Hepatocyte (in vitro differentiated cells): ENCODE measurements at regions not wholly inside any gene's neighbourhood (a gene's known extent, or its start where the extent isn't known, plus 50 kb on each side); places are given as distances from the start of the nearest gene placed in this dataset.

Experiments
- DNase-seq: peaks from one replicate; pipeline ENCODE4 v3.0.0-alpha.2; 2016; ENCODE audit warnings: low spot score
- H2AFZ ChIP-seq: fragments of 200-600 bp; sonication (generic); 2 replicates; pipeline ENCODE4 v1.6.0; 2016; ENCODE audit warnings: antibody characterized with exemption, mild to moderate bottlenecking
- H3K27ac ChIP-seq: fragments of 200-600 bp; sonication (generic); 2 replicates; pipeline ENCODE4 v1.5.1; 2016; ENCODE audit warnings: mild to moderate bottlenecking
- H3K27me3 ChIP-seq: fragments of 200-600 bp; sonication (generic); 2 replicates; pipeline ENCODE4 v1.6.1; 2016
- H3K36me3 ChIP-seq: fragments of 200-600 bp; sonication (generic); replicated peaks from 2 replicates; pipeline ENCODE4 v1.5.1; 2016; ENCODE audit warnings: low read depth; ENCODE audit not compliant: insufficient read depth
- H3K4me1 ChIP-seq: fragments of 200-600 bp; sonication (generic); 2 replicates; pipeline ENCODE4 v1.5.1; 2016; ENCODE audit warnings: mild to moderate bottlenecking, moderate library complexity; ENCODE audit not compliant: insufficient read depth
- H3K4me2 ChIP-seq: fragments of 200-600 bp; sonication (generic); 2 replicates; pipeline ENCODE4 v1.6.0; 2016
- H3K4me3 ChIP-seq: fragments of 200-600 bp; sonication (generic); 2 replicates; pipeline ENCODE4 v1.5.1; 2016; ENCODE audit warnings: mild to moderate bottlenecking
- H3K79me2 ChIP-seq: fragments of 200-600 bp; sonication (generic); 2 replicates; pipeline ENCODE4 v1.6.0; 2017; ENCODE audit warnings: mild to moderate bottlenecking
- H3K9me2 ChIP-seq: fragments of 200-600 bp; sonication (generic); replicated peaks from 2 replicates; pipeline ENCODE4 v1.6.0; 2017; ENCODE audit warnings: mild to moderate bottlenecking; ENCODE audit not compliant: insufficient read depth
- H3K9me3 ChIP-seq: fragments of 200-600 bp; sonication (generic); 2 replicates; pipeline ENCODE4 v1.5.1; 2016; ENCODE audit warnings: low read depth, mild to moderate bottlenecking
- H4K20me1 ChIP-seq: fragments of 200-600 bp; sonication (generic); 2 replicates; pipeline ENCODE4 v1.6.0; 2016; ENCODE audit warnings: mild to moderate bottlenecking; ENCODE audit not compliant: insufficient read depth, poor library complexity, severe bottlenecking
- EZH2 ChIP-seq: fragments of 200-600 bp; sonication (generic); IDR thresholded peaks from 2 replicates; pipeline ENCODE4 v1.6.1; 2016; ENCODE audit warnings: antibody characterized with exemption, mild to moderate bottlenecking, borderline replicate concordance
- EZH2phosphoT487 ChIP-seq: fragments of 200-600 bp; sonication (generic); IDR thresholded peaks from one replicate; pipeline ENCODE4 v1.6.1; 2018; ENCODE audit warnings: antibody characterized with exemption, mild to moderate bottlenecking, low read depth, moderate library complexity; ENCODE audit not compliant: unreplicated experiment, severe bottlenecking
- WGBS: methylation state at CpG from one replicate; pipeline ENCODE4 v1.1.6; 2016; ENCODE audit warnings: low lambda C conversion rate; ENCODE audit errors: missing lambda C conversion rate; 5-methylcytosine and 5-hydroxymethylcytosine counted together
- TF ChIP-seq, protein P1 (sequence below): fragments of 200-600 bp; sonication (generic); IDR thresholded peaks from 2 replicates; pipeline ENCODE4 v1.5.1; 2016; ENCODE audit warnings: antibody characterized with exemption, mild to moderate bottlenecking; ENCODE audit not compliant: poor library complexity

DNA sequence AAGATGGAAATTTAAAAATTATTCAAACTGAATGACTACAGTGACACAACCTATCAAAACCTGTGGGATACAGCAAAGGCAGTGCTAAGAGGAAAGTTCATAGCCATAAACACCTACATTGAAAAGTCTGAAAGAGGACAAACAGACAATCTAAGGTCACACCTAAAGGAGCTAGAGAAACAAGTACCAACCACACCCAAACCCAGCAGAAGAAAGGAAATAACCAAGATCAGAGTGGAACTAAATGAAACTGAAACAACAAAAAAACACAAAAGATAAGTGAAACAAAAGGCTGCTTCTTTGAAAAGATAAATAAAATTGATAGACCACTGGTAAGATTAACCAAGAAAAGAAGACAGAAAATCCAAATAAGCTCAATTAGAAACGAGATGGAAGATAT is 247.2 kb upstream of the ZNF804A start:
- Histone ChIP-seq H3K36me3 (no peaks in the 10 kb centered on the region), H3K4me3 (no peak overlapping the region), H4K20me1 (no peaks in the 10 kb centered on the region), H3K4me2 (no peak overlapping the region), H3K9me3 (no peaks in the 10 kb centered on the region), H3K27ac (no peak overlapping the region), H3K79me2 (no peaks in the 10 kb centered on the region), H3K27me3 (no peaks in the 10 kb centered on the region), H3K4me1 (no peaks in the 10 kb centered on the region), H2AFZ (no peak overlapping the region), H3K9me2 (no peaks in the 10 kb centered on the region)
- WGBS: 69% methylated on average over 1 of the region's 1 CpG
- TF ChIP-seq EZH2phosphoT487 (no peak), EZH2 (no peak)
- TF ChIP-seq, protein P1, sequence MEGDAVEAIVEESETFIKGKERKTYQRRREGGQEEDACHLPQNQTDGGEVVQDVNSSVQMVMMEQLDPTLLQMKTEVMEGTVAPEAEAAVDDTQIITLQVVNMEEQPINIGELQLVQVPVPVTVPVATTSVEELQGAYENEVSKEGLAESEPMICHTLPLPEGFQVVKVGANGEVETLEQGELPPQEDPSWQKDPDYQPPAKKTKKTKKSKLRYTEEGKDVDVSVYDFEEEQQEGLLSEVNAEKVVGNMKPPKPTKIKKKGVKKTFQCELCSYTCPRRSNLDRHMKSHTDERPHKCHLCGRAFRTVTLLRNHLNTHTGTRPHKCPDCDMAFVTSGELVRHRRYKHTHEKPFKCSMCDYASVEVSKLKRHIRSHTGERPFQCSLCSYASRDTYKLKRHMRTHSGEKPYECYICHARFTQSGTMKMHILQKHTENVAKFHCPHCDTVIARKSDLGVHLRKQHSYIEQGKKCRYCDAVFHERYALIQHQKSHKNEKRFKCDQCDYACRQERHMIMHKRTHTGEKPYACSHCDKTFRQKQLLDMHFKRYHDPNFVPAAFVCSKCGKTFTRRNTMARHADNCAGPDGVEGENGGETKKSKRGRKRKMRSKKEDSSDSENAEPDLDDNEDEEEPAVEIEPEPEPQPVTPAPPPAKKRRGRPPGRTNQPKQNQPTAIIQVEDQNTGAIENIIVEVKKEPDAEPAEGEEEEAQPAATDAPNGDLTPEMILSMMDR: no peak
- no peak for DNase-seq

DNA sequence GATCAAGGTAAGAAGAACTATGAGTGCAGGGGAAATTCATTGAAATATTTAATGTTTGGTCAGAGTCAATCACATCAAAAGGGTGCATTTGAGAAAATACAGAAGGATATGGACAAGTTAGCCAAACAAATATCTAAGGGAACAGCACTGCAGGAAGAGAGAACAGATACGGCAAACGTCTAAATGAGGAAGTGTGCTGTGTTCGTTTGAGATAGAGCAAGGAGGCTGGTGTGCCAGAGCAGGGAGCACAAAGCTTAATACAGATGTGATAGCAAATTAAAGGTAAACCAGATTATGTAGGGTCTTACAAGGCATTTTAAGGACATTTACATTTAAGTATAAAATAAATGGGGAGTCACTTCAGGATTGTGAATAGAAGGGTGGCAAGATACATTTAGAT is 241.3 kb upstream of the ZNF804A start:
- H2AFZ ChIP-seq: no peak overlapping the region
- TF ChIP-seq, protein P1: no peak
- no peak for TF ChIP-seq EZH2
- no peak for TF ChIP-seq EZH2phosphoT487
- DNase-seq: no peak
- no peak overlapping the region for H3K4me3 ChIP-seq
- H3K4me1 ChIP-seq: no peaks in the 10 kb centered on the region
- 70% methylated on average over 3 of the region's 3 CpGs for WGBS
- H3K9me2 ChIP-seq: no peaks in the 10 kb centered on the region
- H3K79me2 ChIP-seq: no peaks in the 10 kb centered on the region
- no peaks in the 10 kb centered on the region for H3K36me3 ChIP-seq
- no peaks in the 10 kb centered on the region for H3K9me3 ChIP-seq
- no peaks in the 10 kb centered on the region for H3K27me3 ChIP-seq
- H4K20me1 ChIP-seq: no peaks in the 10 kb centered on the region
- no peak overlapping the region for H3K4me2 ChIP-seq
- H3K27ac ChIP-seq: no peak overlapping the region

DNA sequence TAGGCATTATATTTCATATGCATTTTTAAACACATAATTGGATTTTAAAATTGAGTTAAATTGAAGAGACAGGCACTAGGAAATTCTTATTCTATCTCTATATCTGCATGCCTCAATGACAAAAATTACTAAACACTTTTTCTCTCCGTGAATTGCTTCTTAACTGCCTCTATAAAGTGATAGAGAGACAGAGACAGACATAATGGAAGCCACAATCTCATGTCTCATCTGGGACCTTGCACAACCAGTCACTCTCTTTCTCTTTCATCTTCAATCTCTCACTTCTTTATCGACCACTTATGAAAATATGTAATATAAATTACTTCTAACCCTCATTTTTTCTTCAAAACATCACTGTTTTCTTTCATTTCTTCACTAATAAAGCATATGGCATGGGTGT is 238.9 kb upstream of the ZNF804A start:
- TF ChIP-seq, protein P1: no peak
- no peak for TF ChIP-seq EZH2phosphoT487
- TF ChIP-seq EZH2: no peak
- Histone ChIP-seq H2AFZ (no peak overlapping the region), H3K36me3 (no peaks in the 10 kb centered on the region), H3K27ac (no peak overlapping the region), H3K4me1 (no peaks in the 10 kb centered on the region), H3K27me3 (no peaks in the 10 kb centered on the region), H3K4me3 (no peak overlapping the region), H3K9me3 (no peaks in the 10 kb centered on the region), H3K4me2 (no peak overlapping the region), H4K20me1 (no peaks in the 10 kb centered on the region), H3K79me2 (no peaks in the 10 kb centered on the region), H3K9me2 (no peaks in the 10 kb centered on the region)
- WGBS: 37% methylated on average over 2 of the region's 2 CpGs
- no peak for DNase-seq

DNA sequence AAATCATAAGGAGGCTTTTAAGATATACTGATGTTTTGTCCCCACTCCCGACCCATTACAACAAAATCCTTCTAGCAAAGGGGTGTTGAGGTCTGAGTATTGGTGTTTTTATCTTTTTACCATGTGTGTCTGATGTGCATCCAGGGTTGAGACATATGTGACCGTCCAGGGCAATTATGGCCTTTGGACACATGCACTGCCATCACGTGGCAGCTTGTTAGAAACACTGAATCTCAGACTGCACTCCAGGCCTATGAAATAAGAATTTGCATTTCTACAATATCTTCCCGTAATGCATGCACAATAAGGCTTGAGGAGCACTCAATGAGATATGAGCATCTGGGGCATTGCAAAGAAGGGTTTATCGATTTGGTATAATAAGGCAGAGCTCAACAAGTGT is 235.1 kb upstream of the ZNF804A start:
- Histone ChIP-seq H3K4me3 (no peak overlapping the region), H3K4me1 (no peaks in the 10 kb centered on the region), H3K4me2 (no peak overlapping the region), H2AFZ (no peak overlapping the region), H3K9me2 (no peaks in the 10 kb centered on the region), H4K20me1 (no peaks in the 10 kb centered on the region), H3K36me3 (no peaks in the 10 kb centered on the region), H3K27me3 (no peaks in the 10 kb centered on the region), H3K27ac (no peak overlapping the region), H3K79me2 (no peaks in the 10 kb centered on the region), H3K9me3 (no peaks in the 10 kb centered on the region)
- WGBS: 78% methylated on average over 5 of the region's 5 CpGs
- no peak for DNase-seq
- TF ChIP-seq EZH2phosphoT487 (no peak), EZH2 (no peak)
- TF ChIP-seq, protein P1: no peak
